Breast epithelium (tissue), 3 donors: ENCODE measurements at regions not wholly inside any gene's neighbourhood (a gene's known extent, or its start where the extent isn't known, plus 50 kb on each side); places are given as distances from the start of the nearest gene placed in this dataset.

ENCODE experiments used
- CTCF ChIP-seq, 3 donors: fragments of 450-650 bp; IDR thresholded peaks; one replicate each; pipeline ENCODE4 v1.5.1; 2016 to 2017; ENCODE audit warnings: antibody characterized with exemption in 3 of 3, mild to moderate bottlenecking in 3 of 3, moderate library complexity in 3 of 3
- POLR2A ChIP-seq: fragments of 450-650 bp; IDR thresholded peaks from one replicate; pipeline ENCODE4 v1.6.1; 2016; ENCODE audit warnings: antibody characterized with exemption, mild to moderate bottlenecking, moderate library complexity

- TF ChIP-seq POLR2A (no peak), CTCF (IDR thresholded peaks at IDR 0.05) (no peak)
Observed at GRCh38 chr20:39897058-39897457, 792.0 kb downstream of the MAFB start.
